ENCODE measurements at regions not wholly inside any gene's neighbourhood (a gene's known extent, or its start where the extent isn't known, plus 50 kb on each side); places are given as distances from the start of the nearest gene placed in this dataset.
"Not testable (repeated sequence)": the region's sequence is repeated elsewhere in the genome, so short reads cannot be mapped to it uniquely, and the experiment has no call there.

- H4K91ac ChIP-seq (ENCODE audit: low read length): no peak overlapping the region
- H3K27me3 ChIP-seq (ENCODE audit: control insufficient read depth in 1 of 2, insufficient read depth in 1 of 2, low read length in 2 of 2): no peaks in the 10 kb centered on the region
- H3K18ac ChIP-seq (ENCODE audit: low read depth in 1 of 2, low read length in 2 of 2): no peak overlapping the region
- H3K27ac ChIP-seq (ENCODE audit: low read length, poor library complexity, severe bottlenecking): no peak overlapping the region
- no peak overlapping the region for H3K4me2 ChIP-seq (ENCODE audit: low read length, poor library complexity, severe bottlenecking)
- H3K9me3 ChIP-seq (ENCODE audit: control insufficient read depth, low read length): no peaks in the 10 kb centered on the region
- no peak overlapping the region for H3K14ac ChIP-seq (ENCODE audit: low read length in 2 of 2)
- DNase-seq: no peak
- H2BK12ac ChIP-seq (ENCODE audit: low read length in 2 of 2): no peak overlapping the region
- H2BK5ac ChIP-seq (ENCODE audit: low read depth, low read length, poor library complexity, severe bottlenecking): no peak overlapping the region
- H3K4me1 ChIP-seq (ENCODE audit: control insufficient read depth, insufficient read depth, low read depth, low read length): no peaks in the 10 kb centered on the region
- H3K4ac ChIP-seq (ENCODE audit: low read depth in 1 of 2, low read length in 2 of 2): no peak overlapping the region
- whole genome bisulfite sequencing: no CpG with 5 or more reads among the region's 1 CpG
- H3K79me1 ChIP-seq (replicated peaks; ENCODE audit: low read length, poor library complexity, severe bottlenecking): no peaks in the 10 kb centered on the region
- H3K9ac ChIP-seq (ENCODE audit: low read length): no peak overlapping the region
- H4K8ac ChIP-seq (ENCODE audit: low read length): no peak overlapping the region
- no peak overlapping the region for H3K4me3 ChIP-seq (ENCODE audit: insufficient read depth in 1 of 2, low read depth in 1 of 2, low read length in 2 of 2)
- H2AK5ac ChIP-seq (ENCODE audit: low read length, severe bottlenecking): no peak overlapping the region
- no peak overlapping the region for H2BK120ac ChIP-seq (ENCODE audit: low read depth, low read length)
- H2BK15ac ChIP-seq (ENCODE audit: low read depth, poor library complexity, severe bottlenecking): no peak overlapping the region
- no peaks in the 10 kb centered on the region for H3K36me3 ChIP-seq (ENCODE audit: control insufficient read depth in 1 of 2, insufficient read depth in 2 of 2, low read depth in 1 of 2, low read length in 2 of 2)
- H3K23ac ChIP-seq (ENCODE audit: low read length in 2 of 2): no peak overlapping the region
- no peak overlapping the region for H2AFZ ChIP-seq (ENCODE audit: low read depth, low read length)
Measured at GRCh38 chr2:17362956-17363355, 155.3 kb downstream of the RAD51AP2 start.

GRCh38 chr2:17355608-17356329 is 162.5 kb downstream of the RAD51AP2 start:
- DNase-seq: no peak
- no peak overlapping the region for H3K9ac ChIP-seq (ENCODE audit: low read length)
- H3K4ac ChIP-seq (ENCODE audit: low read depth in 1 of 2, low read length in 2 of 2): no peak overlapping the region
- 85% methylated on average over 5 of the region's 6 CpGs for WGBS
- H2BK120ac ChIP-seq (ENCODE audit: low read depth, low read length): no peak overlapping the region
- peak overlapping the region; percentile 84 for H3K27ac ChIP-seq (ENCODE audit: low read length, poor library complexity, severe bottlenecking)
- no peak overlapping the region for H2BK12ac ChIP-seq (ENCODE audit: low read length in 2 of 2)
- H4K8ac ChIP-seq (ENCODE audit: low read length): no peak overlapping the region
- no peaks in the 10 kb centered on the region for H3K9me3 ChIP-seq (ENCODE audit: control insufficient read depth, low read length)
- H3K4me3 ChIP-seq (ENCODE audit: insufficient read depth in 1 of 2, low read depth in 1 of 2, low read length in 2 of 2): no peak overlapping the region
- H2BK5ac ChIP-seq (ENCODE audit: low read depth, low read length, poor library complexity, severe bottlenecking): peak overlapping the region; percentile 3
- no peak overlapping the region for H4K91ac ChIP-seq (ENCODE audit: low read length)
- H2BK15ac ChIP-seq (ENCODE audit: low read depth, poor library complexity, severe bottlenecking): no peak overlapping the region
- H3K79me1 ChIP-seq (replicated peaks; ENCODE audit: low read length, poor library complexity, severe bottlenecking): peaks cover 1% of the 10 kb centered on the region
- peak overlapping the region; percentile 11 for H3K4me2 ChIP-seq (ENCODE audit: low read length, poor library complexity, severe bottlenecking)
- H2AK5ac ChIP-seq (ENCODE audit: low read length, severe bottlenecking): no peak overlapping the region
- H3K27me3 ChIP-seq (ENCODE audit: control insufficient read depth in 1 of 2, insufficient read depth in 1 of 2, low read length in 2 of 2): no peaks in the 10 kb centered on the region
- H3K4me1 ChIP-seq (ENCODE audit: control insufficient read depth, insufficient read depth, low read depth, low read length): no peaks in the 10 kb centered on the region
- H3K18ac ChIP-seq (ENCODE audit: low read depth in 1 of 2, low read length in 2 of 2): no peak overlapping the region
- no peaks in the 10 kb centered on the region for H3K36me3 ChIP-seq (ENCODE audit: control insufficient read depth in 1 of 2, insufficient read depth in 2 of 2, low read depth in 1 of 2, low read length in 2 of 2)
- H3K23ac ChIP-seq (ENCODE audit: low read length in 2 of 2): no peak overlapping the region
- no peak overlapping the region for H3K14ac ChIP-seq (ENCODE audit: low read length in 2 of 2)
- no peak overlapping the region for H2AFZ ChIP-seq (ENCODE audit: low read depth, low read length)

GRCh38 chr2:17353263-17353662 is 165.0 kb downstream of the RAD51AP2 start:
- Histone ChIP-seq H2BK120ac (ENCODE audit: low read depth, low read length) (no peak overlapping the region), H3K23ac (ENCODE audit: low read length in 2 of 2) (no peak overlapping the region), H3K14ac (ENCODE audit: low read length in 2 of 2) (no peak overlapping the region), H4K91ac (ENCODE audit: low read length) (no peak overlapping the region), H3K4ac (ENCODE audit: low read depth in 1 of 2, low read length in 2 of 2) (no peak overlapping the region), H3K79me1 (replicated peaks; ENCODE audit: low read length, poor library complexity, severe bottlenecking) (peaks cover 1% of the 10 kb centered on the region), H4K8ac (ENCODE audit: low read length) (no peak overlapping the region), H3K4me1 (ENCODE audit: control insufficient read depth, insufficient read depth, low read depth, low read length) (no peaks in the 10 kb centered on the region), H3K9me3 (ENCODE audit: control insufficient read depth, low read length) (no peaks in the 10 kb centered on the region), H3K27ac (ENCODE audit: low read length, poor library complexity, severe bottlenecking) (no peak overlapping the region), H2AK5ac (ENCODE audit: low read length, severe bottlenecking) (no peak overlapping the region), H3K36me3 (ENCODE audit: control insufficient read depth in 1 of 2, insufficient read depth in 2 of 2, low read depth in 1 of 2, low read length in 2 of 2) (no peaks in the 10 kb centered on the region), H2BK5ac (ENCODE audit: low read depth, low read length, poor library complexity, severe bottlenecking) (no peak overlapping the region), H3K9ac (ENCODE audit: low read length) (no peak overlapping the region), H3K27me3 (ENCODE audit: control insufficient read depth in 1 of 2, insufficient read depth in 1 of 2, low read length in 2 of 2) (no peaks in the 10 kb centered on the region), H3K4me3 (ENCODE audit: insufficient read depth in 1 of 2, low read depth in 1 of 2, low read length in 2 of 2) (no peak overlapping the region), H3K18ac (ENCODE audit: low read depth in 1 of 2, low read length in 2 of 2) (no peak overlapping the region), H3K4me2 (ENCODE audit: low read length, poor library complexity, severe bottlenecking) (no peak overlapping the region), H2BK15ac (ENCODE audit: low read depth, poor library complexity, severe bottlenecking) (no peak overlapping the region), H2AFZ (ENCODE audit: low read depth, low read length) (no peak overlapping the region), H2BK12ac (ENCODE audit: low read length in 2 of 2) (no peak overlapping the region)
- no peak for DNase-seq

DNA sequence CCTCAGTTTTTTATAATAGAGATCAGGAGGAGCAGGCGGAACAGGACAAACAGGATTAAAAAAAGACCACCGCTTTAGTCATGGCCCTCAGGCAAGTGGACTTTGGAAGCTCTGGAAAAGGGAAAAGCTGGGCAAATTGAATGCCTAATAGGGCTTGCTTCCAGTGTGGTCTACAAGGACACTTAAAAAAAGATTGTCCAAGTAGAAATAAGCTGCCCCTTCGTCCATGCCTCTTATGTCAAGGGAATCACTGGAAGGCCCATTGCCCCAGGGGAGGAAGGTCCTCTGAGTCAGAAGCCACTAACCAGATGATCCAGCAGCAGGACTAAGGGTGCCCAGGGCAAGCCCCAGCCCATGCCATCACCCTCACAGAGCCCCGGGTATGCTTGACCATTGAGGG is 175.5 kb downstream of the RAD51AP2 start:
- H3K14ac ChIP-seq (ENCODE audit: low read length in 2 of 2); H3K79me1 ChIP-seq (replicated peaks; ENCODE audit: low read length, poor library complexity, severe bottlenecking); H2AK5ac ChIP-seq (ENCODE audit: low read length, severe bottlenecking); H2BK12ac ChIP-seq (ENCODE audit: low read length in 2 of 2); H2BK120ac ChIP-seq (ENCODE audit: low read depth, low read length); H3K27ac ChIP-seq (ENCODE audit: low read length, poor library complexity, severe bottlenecking); H3K4ac ChIP-seq (ENCODE audit: low read depth in 1 of 2, low read length in 2 of 2); H2BK5ac ChIP-seq (ENCODE audit: low read depth, low read length, poor library complexity, severe bottlenecking); H3K23ac ChIP-seq (ENCODE audit: low read length in 2 of 2); H3K9ac ChIP-seq (ENCODE audit: low read length); H3K4me3 ChIP-seq (ENCODE audit: insufficient read depth in 1 of 2, low read depth in 1 of 2, low read length in 2 of 2); DNase-seq; H4K8ac ChIP-seq (ENCODE audit: low read length); H2BK15ac ChIP-seq (ENCODE audit: low read depth, poor library complexity, severe bottlenecking); H3K4me2 ChIP-seq (ENCODE audit: low read length, poor library complexity, severe bottlenecking); H3K18ac ChIP-seq (ENCODE audit: low read depth in 1 of 2, low read length in 2 of 2); H3K36me3 ChIP-seq (ENCODE audit: control insufficient read depth in 1 of 2, insufficient read depth in 2 of 2, low read depth in 1 of 2, low read length in 2 of 2); H3K9me3 ChIP-seq (ENCODE audit: control insufficient read depth, low read length); H2AFZ ChIP-seq (ENCODE audit: low read depth, low read length); H3K4me1 ChIP-seq (ENCODE audit: control insufficient read depth, insufficient read depth, low read depth, low read length); H4K91ac ChIP-seq (ENCODE audit: low read length); H3K27me3 ChIP-seq (ENCODE audit: control insufficient read depth in 1 of 2, insufficient read depth in 1 of 2, low read length in 2 of 2): not testable (repeated sequence)
- 91% methylated on average over 4 of the region's 4 CpGs for WGBS

All from mesenchymal stem cell (in vitro differentiated cells and primary cell).